ENCODE measurements at regions not wholly inside any gene's neighbourhood (a gene's known extent, or its start where the extent isn't known, plus 50 kb on each side); places are given as distances from the start of the nearest gene placed in this dataset.
"Not testable (repeated sequence)": the region's sequence is repeated elsewhere in the genome, so short reads cannot be mapped to it uniquely, and the experiment has no call there.

- no peaks in the 10 kb centered on the region for H3K36me3 ChIP-seq (ENCODE audit: control insufficient read depth, insufficient read depth, low read length)
- no peak overlapping the region for H3K4me3 ChIP-seq (ENCODE audit: low read depth, low read length)
- FAIRE-seq (no peak), DNase-seq (ENCODE audit: low read depth) (no peak)
- TF ChIP-seq CTCF (IDR thresholded peaks at IDR 0.05; ENCODE audit: insufficient read depth, low read length, severe bottlenecking), result no peak
- no peaks in the 10 kb centered on the region for H3K27me3 ChIP-seq (ENCODE audit: control insufficient read depth, insufficient read depth, low read length)
These were observed 390.0 kb upstream of the PCSK5 start for GRCh38 chr9:75500479-75500878.

DNA sequence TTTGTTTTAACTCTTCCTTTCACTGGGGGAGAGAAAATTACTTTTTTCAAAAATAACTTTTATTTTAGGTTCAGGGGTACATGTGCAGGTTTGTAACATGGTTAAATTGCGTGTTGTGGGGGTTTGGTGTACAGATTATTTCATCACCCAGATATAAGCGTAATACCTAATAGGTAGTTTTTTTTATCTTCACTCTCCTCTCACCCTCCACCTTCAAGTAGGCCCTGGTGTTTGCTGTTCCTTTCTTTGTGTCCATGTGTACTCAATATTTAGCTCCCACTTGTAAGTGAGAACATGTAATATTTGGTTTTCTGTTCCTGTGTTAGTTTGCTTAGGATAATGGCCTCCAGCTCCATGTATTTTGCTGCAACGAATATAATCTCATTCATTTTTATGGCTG is 389.5 kb upstream of the PCSK5 start:
- H3K4me3 ChIP-seq (ENCODE audit: low read depth, low read length); H3K36me3 ChIP-seq (ENCODE audit: control insufficient read depth, insufficient read depth, low read length); FAIRE-seq; DNase-seq (ENCODE audit: low read depth); H3K27me3 ChIP-seq (ENCODE audit: control insufficient read depth, insufficient read depth, low read length): not testable (repeated sequence)

DNA sequence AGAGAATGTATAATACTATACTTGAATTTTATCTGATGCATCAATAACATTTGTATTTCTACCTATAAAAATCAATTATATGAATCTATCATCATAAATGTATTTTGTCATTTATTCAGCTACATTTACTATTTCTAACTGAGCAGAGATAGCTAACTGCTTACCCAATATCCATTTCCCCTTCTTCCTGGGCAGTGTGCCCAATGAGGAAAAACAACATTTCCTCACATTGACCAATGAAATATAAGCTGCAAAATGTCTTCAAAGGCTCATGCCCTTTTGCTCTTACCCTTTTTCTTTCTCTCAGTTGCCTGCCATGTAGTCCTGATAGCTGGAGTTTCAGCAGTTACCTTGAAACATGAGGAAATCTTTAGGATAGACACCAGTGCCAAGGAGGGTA is 385.8 kb upstream of the PCSK5 start:
- no peak for DNase-seq (ENCODE audit: low read depth)
- Histone ChIP-seq H3K4me3 (ENCODE audit: low read depth, low read length) (no peak overlapping the region), H3K27me3 (ENCODE audit: control insufficient read depth, insufficient read depth, low read length) (no peaks in the 10 kb centered on the region), H3K36me3 (ENCODE audit: control insufficient read depth, insufficient read depth, low read length) (no peaks in the 10 kb centered on the region)
- no peak for TF ChIP-seq CTCF (IDR thresholded peaks at IDR 0.05; ENCODE audit: insufficient read depth, low read length, severe bottlenecking)
- no peak for FAIRE-seq

DNA sequence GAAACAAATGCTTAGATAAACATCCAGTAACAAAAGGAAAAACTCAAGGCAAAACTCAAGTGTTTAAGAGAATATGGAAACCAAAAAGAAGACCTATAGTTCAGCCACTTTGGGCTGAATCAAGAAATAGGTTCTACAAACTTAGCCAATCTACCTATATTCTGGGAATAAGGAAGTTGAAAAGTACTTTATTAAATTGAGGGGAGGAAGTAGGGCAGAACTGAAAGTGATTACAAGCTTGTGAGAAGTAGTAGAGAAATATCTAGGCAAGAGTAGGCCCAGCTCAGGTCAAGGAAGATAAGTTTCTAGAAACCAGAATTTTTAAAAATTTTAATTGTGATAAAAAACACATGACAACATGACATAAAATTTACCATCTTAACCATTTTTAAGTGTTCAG is 384.8 kb upstream of the PCSK5 start:
- H3K4me3 ChIP-seq (ENCODE audit: low read depth, low read length), result no peak overlapping the region
- FAIRE-seq (no peak), DNase-seq (ENCODE audit: low read depth) (no peak)
- H3K27me3 ChIP-seq (ENCODE audit: control insufficient read depth, insufficient read depth, low read length), result no peaks in the 10 kb centered on the region
- no peak for TF ChIP-seq CTCF (IDR thresholded peaks at IDR 0.05; ENCODE audit: insufficient read depth, low read length, severe bottlenecking)
- no peaks in the 10 kb centered on the region for H3K36me3 ChIP-seq (ENCODE audit: control insufficient read depth, insufficient read depth, low read length)

DNA sequence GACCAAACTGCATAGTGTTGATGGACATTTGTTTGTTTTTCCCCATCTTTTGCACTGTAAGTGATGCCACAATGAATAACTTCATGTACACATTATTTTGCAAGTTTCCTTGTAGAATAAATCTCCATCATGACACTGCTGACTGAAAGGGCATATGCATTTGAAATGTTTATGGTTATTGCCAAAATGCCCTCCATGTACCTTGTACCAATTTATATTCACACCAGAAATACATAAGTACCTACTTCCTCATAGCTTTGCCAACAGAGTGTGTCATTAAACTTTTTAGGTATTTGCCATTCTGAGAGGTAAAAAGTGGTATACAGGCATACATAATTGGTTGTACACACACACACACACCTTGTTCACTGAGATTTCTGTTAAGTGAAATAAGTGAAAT is 361.0 kb upstream of the PCSK5 start:
- DNase-seq (ENCODE audit: low read depth) (no peak), FAIRE-seq (no peak)
- no peak overlapping the region for H3K4me3 ChIP-seq (ENCODE audit: low read depth, low read length)
- H3K27me3 ChIP-seq (ENCODE audit: control insufficient read depth, insufficient read depth, low read length), result no peaks in the 10 kb centered on the region
- no peak for TF ChIP-seq CTCF (IDR thresholded peaks at IDR 0.05; ENCODE audit: insufficient read depth, low read length, severe bottlenecking)
- H3K36me3 ChIP-seq (ENCODE audit: control insufficient read depth, insufficient read depth, low read length), result no peaks in the 10 kb centered on the region

GRCh38 chr9:75531588-75531987 is 358.9 kb upstream of the PCSK5 start:
- FAIRE-seq (no peak), DNase-seq (ENCODE audit: low read depth) (no peak)
- no peaks in the 10 kb centered on the region for H3K36me3 ChIP-seq (ENCODE audit: control insufficient read depth, insufficient read depth, low read length)
- no peak overlapping the region for H3K4me3 ChIP-seq (ENCODE audit: low read depth, low read length)
- no peak for TF ChIP-seq CTCF (IDR thresholded peaks at IDR 0.05; ENCODE audit: insufficient read depth, low read length, severe bottlenecking)
- H3K27me3 ChIP-seq (ENCODE audit: control insufficient read depth, insufficient read depth, low read length), result no peaks in the 10 kb centered on the region

All from bronchial epithelial cell (primary cell).